ENCODE measurements at regions not wholly inside any gene's neighbourhood (a gene's known extent, or its start where the extent isn't known, plus 50 kb on each side); places are given as distances from the start of the nearest gene placed in this dataset.

- TF ChIP-seq CTCF (IDR thresholded peaks at IDR 0.05), result no peak
- TF ChIP-seq POLR2A (IDR thresholded peaks at IDR 0.05), result no peak
- no peak for TF ChIP-seq POLR2AphosphoS5 (IDR thresholded peaks at IDR 0.05)
Measured at GRCh38 chr11:121931748-121932352, 184.2 kb downstream of the BLID start.
